Endothelial cell of umbilical vein (primary cell): ENCODE measurements at regions not wholly inside any gene's neighbourhood (a gene's known extent, or its start where the extent isn't known, plus 50 kb on each side); places are given as distances from the start of the nearest gene placed in this dataset.

ENCODE experiments used
- BruUV-seq: library from RNA; stranded (reverse); fragments of 400-500 nt; replicated peaks from 2 replicates; lab custom pipeline; 2021; lab: Mats Ljungman, UMichigan
- CTCF ChIA-PET: fragments of 300-600, 350-600 bp; sonication (Branson Sonifier 250); formaldehyde crosslinking; loops from one replicate; lab custom pipeline; 2021; ENCODE audit warnings: antibody characterized with exemption, inconsistent platforms; lab: Charles Lee
- POLR2A ChIA-PET: fragments of 300-600, 350-600 bp; sonication (Branson Sonifier 250); formaldehyde crosslinking; loops from one replicate; lab custom pipeline; 2021; ENCODE audit warnings: antibody characterized with exemption, inconsistent platforms; lab: Charles Lee
- DNase-seq: peaks from one replicate; pipeline ENCODE4 v3.0.0-alpha.2; 2011; ENCODE audit warnings: low read depth, low spot score
- FAIRE-seq: peaks from 2 replicates; lab custom pipeline; 2011; peaks lifted over from hg19 to GRCh38; lab: Jason Lieb, UNC
- H2AFZ ChIP-seq: 2 replicates; pipeline ENCODE4 v1.6.0; 2012; ENCODE audit warnings: low read depth, low read length, control low read depth, inconsistent platforms
- H3K27ac ChIP-seq: 2 replicates; pipeline ENCODE4 v1.5.1; 2011; ENCODE audit warnings: low read depth, mild to moderate bottlenecking, control low read depth, low read length, moderate library complexity; ENCODE audit not compliant: insufficient read depth
- H3K27me3 ChIP-seq, 2 experiments: 2 replicates each; pipeline versions ENCODE4 v1.6.0 to v1.6.1; 2011; ENCODE audit warnings: low read length in 2 of 2, mixed read lengths in 1 of 2; ENCODE audit not compliant: control insufficient read depth in 2 of 2, insufficient read depth in 2 of 2
- H3K36me3 ChIP-seq, 2 experiments: 2 replicates in 1 of 2; 3 replicates in 1 of 2; pipeline ENCODE4 v1.5.1; 2011; ENCODE audit warnings: low read length in 2 of 2, mild to moderate bottlenecking in 1 of 2, moderate library complexity in 1 of 2; ENCODE audit not compliant: control insufficient read depth in 2 of 2, insufficient read depth in 2 of 2; ENCODE audit errors: extremely low read depth in 1 of 2
- H3K4me1 ChIP-seq: 3 replicates; pipeline ENCODE4 v1.5.1; 2011; ENCODE audit warnings: mild to moderate bottlenecking, low read length; ENCODE audit not compliant: control insufficient read depth, insufficient read depth; ENCODE audit errors: extremely low read depth
- H3K4me2 ChIP-seq: 2 replicates; pipeline ENCODE4 v1.6.1; 2011; ENCODE audit warnings: low read length, control low read depth, mixed read lengths; ENCODE audit not compliant: insufficient read depth
- H3K4me3 ChIP-seq, 3 experiments: fragments of 200-600 bp in 1 of 3; sonication (generic), shearing (Covaris generic) in 1 of 3; replicated peaks in 1 of 3; 2 replicates each; pipeline ENCODE4 v1.5.1; 2011 to 2016; ENCODE audit warnings: control low read depth in 3 of 3, low read length in 3 of 3, mild to moderate bottlenecking in 2 of 3, inconsistent platforms in 1 of 3, low read depth in 1 of 3, moderate library complexity in 1 of 3; ENCODE audit not compliant: insufficient read depth in 1 of 3
- H3K79me2 ChIP-seq: 2 replicates; pipeline ENCODE4 v1.6.0; 2012; ENCODE audit warnings: low read length, inconsistent platforms; ENCODE audit not compliant: control insufficient read depth, insufficient read depth
- H3K9ac ChIP-seq: replicated peaks from 2 replicates; pipeline ENCODE3; 2011; ENCODE audit warnings: low read length, control low read depth; ENCODE audit not compliant: insufficient read depth; ENCODE audit errors: extremely low read depth
- H3K9me1 ChIP-seq: replicated peaks from 3 replicates; pipeline ENCODE4 v1.6.0; 2011; ENCODE audit warnings: mild to moderate bottlenecking, low read length; ENCODE audit not compliant: control insufficient read depth, insufficient read depth; ENCODE audit errors: extremely low read depth
- H3K9me3 ChIP-seq: replicated peaks from 2 replicates; pipeline ENCODE4 v1.5.1; 2012; ENCODE audit warnings: low read length, inconsistent platforms; ENCODE audit not compliant: control insufficient read depth, insufficient read depth
- H4K20me1 ChIP-seq: replicated peaks from 2 replicates; pipeline ENCODE3; 2011; ENCODE audit warnings: mild to moderate bottlenecking, low read length; ENCODE audit not compliant: control insufficient read depth, insufficient read depth; ENCODE audit errors: extremely low read depth
- FOS ChIP-seq: IDR thresholded peaks from 2 replicates; pipeline ENCODE4 v1.6.1; 2011; ENCODE audit warnings: mild to moderate bottlenecking, low read length, moderate library complexity, borderline replicate concordance; ENCODE audit not compliant: insufficient read depth
- GATA2 ChIP-seq: IDR thresholded peaks from 2 replicates; pipeline ENCODE4 v1.7.0; 2011; ENCODE audit warnings: low read depth, mild to moderate bottlenecking, moderate library complexity, mixed read lengths, low read length; ENCODE audit not compliant: insufficient read length, insufficient read depth
- MYC ChIP-seq: IDR thresholded peaks from one replicate; pipeline ENCODE4 v1.6.1; 2011; ENCODE audit warnings: mild to moderate bottlenecking, low read depth, low read length
- POLR2A ChIP-seq: IDR thresholded peaks from 2 replicates; pipeline ENCODE4 v1.6.1; 2012; ENCODE audit warnings: low read depth, mild to moderate bottlenecking, control low read depth, low read length
- POLR2AphosphoS5 ChIP-seq: IDR thresholded peaks from 2 replicates; pipeline ENCODE4 v1.6.1; 2012; ENCODE audit warnings: low read depth, mild to moderate bottlenecking, control low read depth, low read length, moderate library complexity; ENCODE audit not compliant: insufficient read depth
- dilution Hi-C: fragments of 300-500 bp; cut with MboI; formaldehyde crosslinking; loops from one replicate; pipeline ENCODE4 v1.15.0; 2019; ENCODE audit warnings: low sequenced_read_pairs; ENCODE audit not compliant: extremely low pct_ligation_motif_present
- intact Hi-C: fragments of 100-400 bp; cut with micrococcal nuclease; formaldehyde crosslinking; loops from one replicate; pipeline ENCODE4 v1.10.0; 2022
- TF ChIP-seq, protein P1 (sequence below): IDR thresholded peaks from 2 replicates; pipeline ENCODE4 v1.6.1; 2011; ENCODE audit not compliant: insufficient read depth, insufficient read length

DNA sequence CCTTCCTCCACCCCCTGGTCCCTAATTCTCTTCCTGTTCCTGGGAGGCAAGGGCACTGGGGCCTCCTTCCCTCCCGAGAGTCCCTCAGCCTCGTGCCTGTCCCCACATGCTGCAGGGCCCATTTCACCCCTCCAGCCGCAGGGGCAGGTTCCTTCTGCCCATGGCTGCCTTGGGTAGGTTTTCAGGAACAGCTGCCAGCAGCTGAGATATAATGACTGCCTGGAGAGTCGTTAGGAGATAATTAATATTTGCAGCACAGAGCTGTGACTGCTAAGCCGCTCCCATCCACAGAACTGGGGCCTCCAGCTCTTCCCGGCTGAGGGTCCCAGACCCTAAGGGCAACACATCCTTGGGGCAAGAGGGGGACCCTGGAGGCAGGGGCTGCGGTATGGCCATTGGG is 211.9 kb upstream of the LHX5 start:
- POLR2A ChIA-PET, result no interaction called here

DNA sequence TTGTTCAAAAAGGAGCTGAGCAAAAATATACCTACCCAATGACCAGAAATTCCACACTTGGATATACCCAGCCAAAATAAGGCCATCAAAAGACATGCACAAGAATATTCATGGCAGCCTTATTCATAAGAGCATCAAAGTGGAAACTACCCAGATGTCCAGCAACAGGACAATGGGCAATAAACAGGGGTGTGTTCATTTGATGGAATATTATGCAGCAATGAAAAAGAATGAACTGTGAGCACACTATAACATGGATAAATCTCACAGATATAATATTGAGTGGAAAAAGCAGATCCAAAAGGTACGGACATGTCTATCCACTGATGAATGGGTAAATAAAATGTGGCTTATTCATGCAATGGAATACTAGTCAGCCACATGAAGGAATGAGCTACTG is 209.2 kb upstream of the LHX5 start:
- Histone ChIP-seq H3K27ac (no peak overlapping the region), H3K4me1 (no peaks in the 10 kb centered on the region), H3K9ac (no peak overlapping the region), H3K9me1 (no peaks in the 10 kb centered on the region), H2AFZ (no peak overlapping the region), H3K9me3 (no peaks in the 10 kb centered on the region), H3K4me3 (no peak overlapping the region), H3K79me2 (no peaks in the 10 kb centered on the region), H4K20me1 (no peaks in the 10 kb centered on the region), H3K27me3 (no peaks in the 10 kb centered on the region), H3K4me2 (no peak overlapping the region), H3K36me3 (no peaks in the 10 kb centered on the region)
- dilution Hi-C loops, result no loop called here
- BruUV-seq, result no TSS peak
- DNase-seq, result no peak
- ChIA-PET CTCF (no interaction called here), POLR2A (no interaction called here)
- intact Hi-C loops, result no loop called here
- no peak for TF ChIP-seq POLR2A
- TF ChIP-seq, protein P1, sequence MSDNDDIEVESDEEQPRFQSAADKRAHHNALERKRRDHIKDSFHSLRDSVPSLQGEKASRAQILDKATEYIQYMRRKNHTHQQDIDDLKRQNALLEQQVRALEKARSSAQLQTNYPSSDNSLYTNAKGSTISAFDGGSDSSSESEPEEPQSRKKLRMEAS, result no peak
- FAIRE-seq, result no peak

More for the DNA sequence above, 211.9 kb upstream of the LHX5 start:
- H3K4me1 ChIP-seq, result no peaks in the 10 kb centered on the region
- intact Hi-C loops (no loop called here), dilution Hi-C loops (no loop called here)
- FAIRE-seq (no peak), DNase-seq (no peak)
- H2AFZ ChIP-seq, result no peak overlapping the region
- BruUV-seq, result no TSS peak
- no peaks in the 10 kb centered on the region for H4K20me1 ChIP-seq
- CTCF ChIA-PET, result no interaction called here
- no peak overlapping the region for H3K4me2 ChIP-seq
- no peak for TF ChIP-seq GATA2
- no peak for TF ChIP-seq FOS
- no peak for TF ChIP-seq POLR2AphosphoS5
- no peak for TF ChIP-seq MYC
- TF ChIP-seq POLR2A, result no peak
- H3K9me1 ChIP-seq, result no peaks in the 10 kb centered on the region
- H3K9ac ChIP-seq, result no peak overlapping the region
- no peak overlapping the region for H3K27ac ChIP-seq
- no peaks in the 10 kb centered on the region for H3K27me3 ChIP-seq
- H3K36me3 ChIP-seq, result no peaks in the 10 kb centered on the region
- no peak overlapping the region for H3K4me3 ChIP-seq
- H3K9me3 ChIP-seq, result no peaks in the 10 kb centered on the region
- H3K79me2 ChIP-seq, result no peaks in the 10 kb centered on the region
